ENCODE measurements at regions not wholly inside any gene's neighbourhood (a gene's known extent, or its start where the extent isn't known, plus 50 kb on each side); places are given as distances from the start of the nearest gene placed in this dataset.
"Not testable (repeated sequence)": the region's sequence is repeated elsewhere in the genome, so short reads cannot be mapped to it uniquely, and the experiment has no call there.

DNA sequence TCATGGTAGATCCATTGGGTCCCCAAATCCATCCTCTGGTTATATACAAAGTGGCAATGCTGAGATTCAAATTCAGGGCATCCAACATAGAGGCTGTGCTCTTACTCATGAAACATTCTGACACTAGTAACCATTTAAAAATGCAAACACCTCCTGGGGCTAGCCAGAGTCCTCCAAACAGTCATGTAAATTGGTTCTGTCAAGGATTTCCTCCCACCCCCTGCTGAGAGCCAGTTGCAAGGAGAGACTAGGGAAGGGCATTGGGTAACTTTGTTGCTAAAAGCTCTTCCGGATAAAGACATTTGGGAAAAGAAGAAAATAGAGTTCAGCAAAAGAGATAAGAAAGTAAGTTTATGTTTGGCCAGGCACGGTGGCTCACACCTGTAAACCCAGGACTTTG, 58.3 kb downstream of the ART5 start:
- DNase-seq (ENCODE audit: low spot score), result not testable (repeated sequence)

DNA sequence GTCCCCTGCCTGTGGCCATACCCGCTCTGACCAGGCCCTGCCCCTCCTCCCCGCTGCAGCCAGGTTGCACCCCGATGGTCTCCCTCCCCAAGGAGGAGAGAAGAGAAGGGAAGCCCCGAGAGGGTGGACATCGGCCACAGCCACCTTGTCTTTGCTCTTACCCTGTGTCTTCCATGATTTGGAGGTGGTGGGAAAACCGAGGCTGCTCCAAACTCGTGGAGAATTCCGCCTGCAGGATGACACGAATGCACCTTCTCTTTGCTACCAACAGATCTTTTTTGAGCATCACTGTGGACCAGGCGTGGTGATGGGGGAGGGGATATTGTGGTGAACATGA, 60.4 kb downstream of the ART5 start:
- not testable (repeated sequence) for DNase-seq (ENCODE audit: low spot score)

DNA sequence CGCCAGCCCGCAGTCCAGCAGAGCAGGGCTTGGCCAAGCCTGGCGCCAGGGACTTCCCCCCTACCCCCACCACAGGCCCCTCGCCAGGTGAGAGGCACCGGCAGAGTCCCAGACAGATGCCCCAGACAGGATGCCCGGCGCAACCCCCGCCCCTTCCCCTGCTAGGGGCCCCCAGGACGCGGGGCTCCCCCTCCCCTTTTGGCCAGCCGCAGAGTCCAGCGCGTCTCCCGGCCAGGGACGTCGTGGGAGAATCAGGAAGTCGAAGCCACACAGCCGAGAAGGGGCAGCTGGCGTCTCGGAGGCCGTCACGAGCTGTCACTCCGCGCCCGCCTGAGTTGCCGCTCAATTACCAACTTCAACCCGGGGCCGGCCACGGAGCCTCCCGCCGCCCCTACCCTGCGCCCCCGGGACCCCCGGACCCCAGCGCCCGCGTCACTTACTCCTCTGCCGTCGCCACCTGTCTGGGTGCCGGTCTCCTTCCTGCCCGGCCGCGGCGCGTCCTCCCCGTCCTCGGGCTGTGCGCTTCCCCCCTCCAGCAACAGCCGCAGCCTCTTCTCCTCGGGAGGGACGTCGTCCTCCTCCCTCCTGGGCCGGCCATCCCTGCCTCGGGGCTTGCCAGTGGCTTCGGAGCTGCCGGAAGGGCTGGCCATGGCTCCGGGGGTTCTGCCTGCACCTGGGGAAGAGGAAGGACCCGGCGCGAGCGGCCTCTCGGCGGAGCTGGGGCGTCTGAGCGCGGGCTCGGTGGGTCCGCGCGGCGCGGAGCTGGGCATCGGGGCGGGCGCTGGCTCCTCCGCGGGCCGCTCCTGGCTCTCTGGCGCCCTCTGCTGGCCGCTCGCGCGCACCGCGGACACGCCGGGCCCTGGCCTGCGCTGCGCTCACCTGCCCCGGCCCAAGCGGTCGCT, 61.1 kb downstream of the ART5 start:
- peak; percentile 71 for DNase-seq (ENCODE audit: low spot score)

DNA sequence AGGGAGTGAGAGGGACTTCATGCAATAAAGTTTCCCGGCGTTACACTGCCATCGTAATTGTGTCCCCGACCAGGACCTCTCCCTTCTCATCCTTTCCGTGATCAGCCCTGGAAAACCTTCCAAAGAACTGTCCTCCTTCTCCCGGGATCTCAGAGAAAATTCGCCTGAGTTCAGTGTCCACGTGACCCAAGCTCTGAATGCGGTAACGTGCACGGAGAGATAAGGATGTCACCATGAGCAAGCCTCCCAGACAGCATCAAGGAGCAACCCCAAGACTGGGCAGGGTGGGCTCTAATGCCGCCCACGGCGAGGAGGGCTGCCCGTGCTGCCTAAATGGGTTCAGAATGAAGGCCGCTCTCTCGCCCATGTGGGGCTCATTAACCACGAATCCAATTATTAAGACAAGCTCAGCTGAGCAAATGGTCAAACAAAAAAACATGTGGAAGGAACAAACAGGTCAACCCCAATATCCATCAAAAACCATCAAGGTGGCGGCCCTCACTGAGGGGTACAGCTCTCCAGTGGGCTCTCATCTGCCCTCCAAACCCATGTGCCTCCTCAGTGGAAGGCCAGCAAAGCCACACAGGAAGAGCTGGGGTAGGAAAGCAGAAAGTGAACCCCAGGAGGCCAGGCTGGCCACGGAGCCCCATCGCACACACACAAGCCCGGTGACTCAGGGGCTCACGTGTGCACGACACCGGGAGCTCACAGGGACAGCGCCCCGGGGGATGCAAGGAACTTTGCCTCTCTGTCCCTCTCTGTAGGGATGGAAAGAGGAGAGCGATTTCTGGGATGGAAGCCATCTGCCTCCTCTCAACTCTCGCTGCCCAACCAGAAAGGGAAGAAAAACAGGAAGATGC, 62.0 kb downstream of the ART5 start:
- DNase-seq (ENCODE audit: low spot score), result not testable (repeated sequence)

DNA sequence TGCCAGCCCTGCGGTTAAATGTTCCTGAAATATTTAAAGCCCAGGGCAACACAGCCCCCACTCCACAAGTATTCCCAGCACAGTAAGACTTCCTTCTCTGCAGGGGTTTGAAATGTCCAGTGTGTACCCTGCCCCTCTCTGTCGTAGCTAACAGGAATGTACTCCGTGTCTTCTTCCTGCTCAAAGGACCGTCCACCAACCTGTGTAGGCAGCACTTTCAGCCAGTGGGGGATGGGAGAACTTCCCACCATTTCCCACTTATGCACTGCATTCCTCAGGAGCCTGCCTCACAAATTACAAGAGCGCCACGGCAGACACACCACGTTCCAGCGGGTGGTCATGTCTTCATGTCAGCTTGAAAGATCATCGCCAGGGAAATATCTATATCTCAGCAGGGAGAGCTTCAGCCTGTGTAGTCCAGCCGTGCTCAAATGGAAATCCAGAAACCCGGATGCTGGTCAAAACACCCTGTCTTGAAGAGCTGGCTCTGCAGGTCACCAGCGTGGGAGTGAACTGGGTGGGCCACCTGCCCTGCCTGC, 65.7 kb downstream of the ART5 start:
- DNase-seq (ENCODE audit: low spot score), result not testable (repeated sequence)

DNA sequence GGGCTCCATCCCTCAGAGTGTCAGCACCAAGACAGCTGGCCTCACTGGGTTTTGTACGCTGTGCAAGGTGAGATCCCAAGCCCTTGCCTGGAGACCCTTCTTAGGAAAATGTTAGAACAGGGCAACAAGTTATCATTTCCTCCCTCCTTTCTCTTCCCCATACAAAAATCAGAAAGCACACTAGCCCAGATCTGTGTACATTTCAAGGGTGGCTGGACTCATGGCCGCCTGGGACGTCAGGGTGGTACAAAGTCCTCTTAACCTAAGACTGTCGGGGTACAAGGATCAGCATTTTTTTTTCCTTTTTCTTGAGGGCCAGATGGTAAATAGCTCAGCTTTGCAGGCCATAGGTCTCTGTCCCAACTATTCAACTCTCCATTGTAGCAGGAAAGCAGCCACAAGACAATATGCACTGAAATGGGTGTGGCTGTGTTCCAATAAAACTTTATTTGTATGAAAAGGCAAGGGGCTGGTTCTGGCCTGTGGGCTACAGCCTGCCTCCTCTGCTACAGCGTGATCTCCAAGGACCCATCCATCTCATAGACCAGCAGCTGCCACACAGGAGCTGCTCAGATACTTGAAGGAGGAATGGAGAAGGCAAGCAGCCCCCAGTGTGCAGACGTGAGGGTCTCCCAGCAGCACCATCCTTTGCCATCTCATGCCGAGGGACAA, 68.7 kb downstream of the ART5 start:
- not testable (repeated sequence) for DNase-seq (ENCODE audit: low spot score)

DNA sequence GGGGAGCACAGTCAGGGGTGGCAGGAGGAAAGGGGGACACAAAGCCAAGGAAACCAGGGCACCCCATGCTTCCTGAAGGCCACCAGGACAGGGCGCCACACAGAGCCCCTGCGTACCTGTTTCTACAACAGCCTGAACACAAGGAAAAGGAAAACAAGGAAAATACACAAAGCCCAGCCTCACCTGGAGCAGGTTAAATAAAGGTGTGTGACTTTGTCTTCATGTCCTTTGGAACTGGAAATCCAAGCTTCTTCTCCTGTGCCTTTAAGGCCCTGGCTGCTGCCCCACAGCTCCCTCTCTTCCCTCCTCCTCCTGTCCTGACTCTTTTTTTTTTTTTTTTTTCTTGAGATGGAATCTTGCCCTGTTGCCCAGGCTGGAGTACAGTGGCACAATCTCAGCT, 70.0 kb downstream of the ART5 start:
- DNase-seq (ENCODE audit: low spot score), result not testable (repeated sequence)

DNA sequence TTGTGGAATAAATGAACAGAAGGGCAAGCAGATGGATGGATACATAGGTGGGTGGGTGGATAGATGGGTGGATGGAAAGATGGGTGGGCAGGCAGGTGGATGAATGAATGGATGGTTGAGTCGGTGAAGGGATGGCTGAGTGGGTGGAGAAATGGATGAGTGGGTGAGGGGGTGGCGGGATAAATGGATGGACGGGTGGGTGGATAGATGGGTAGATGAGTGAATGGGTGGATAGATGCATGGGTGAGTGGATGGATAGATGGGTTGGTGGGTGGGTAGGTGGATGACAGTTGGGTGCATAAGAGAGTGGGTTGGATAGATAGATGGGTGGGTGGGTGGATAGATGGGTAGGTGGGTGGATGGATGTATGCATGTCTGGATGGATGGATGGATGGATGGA, 76.0 kb downstream of the ART5 start:
- not testable (repeated sequence) for DNase-seq (ENCODE audit: low spot score)

DNA sequence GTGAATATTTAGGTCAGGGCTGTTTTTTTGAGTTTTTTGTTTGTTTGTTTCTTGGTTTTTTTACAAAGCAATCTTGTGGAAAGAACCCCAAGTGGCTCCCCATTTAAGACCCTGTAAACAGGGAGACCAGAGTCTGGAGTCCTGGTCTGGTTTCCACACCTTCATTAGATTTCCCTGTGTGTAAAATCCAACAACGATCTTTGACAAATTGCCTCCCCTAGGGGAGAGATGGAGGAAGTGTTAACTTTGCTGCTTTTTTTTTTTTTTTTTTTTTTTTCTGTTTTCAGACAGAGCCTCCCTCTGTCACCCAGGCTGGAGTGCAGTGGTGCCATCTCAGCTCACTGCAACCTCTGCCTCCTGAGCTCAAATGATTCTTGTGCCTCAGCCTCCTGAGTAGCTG, 77.4 kb downstream of the ART5 start:
- DNase-seq (ENCODE audit: low spot score), result peak; percentile 28

DNA sequence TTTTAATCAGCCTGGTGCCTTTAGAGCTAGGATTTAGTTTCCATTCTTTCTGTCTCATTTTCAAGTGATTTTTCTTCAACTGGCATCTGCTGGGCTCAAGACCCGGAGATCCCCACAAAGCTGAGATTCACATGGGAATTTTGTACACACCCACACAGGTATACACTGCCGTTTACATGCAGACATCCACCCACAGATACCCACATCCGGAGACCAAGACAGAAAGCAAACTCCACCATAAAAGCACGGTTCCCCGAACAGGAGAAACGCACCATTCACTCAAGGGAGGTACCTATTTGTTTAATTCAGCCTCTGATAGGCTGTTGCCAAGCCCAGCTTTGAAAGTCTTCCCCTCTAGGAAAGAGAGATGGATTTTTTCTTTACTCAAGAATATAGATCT, 87.2 kb downstream of the ART5 start:
- not testable (repeated sequence) for DNase-seq (ENCODE audit: low spot score)

DNA sequence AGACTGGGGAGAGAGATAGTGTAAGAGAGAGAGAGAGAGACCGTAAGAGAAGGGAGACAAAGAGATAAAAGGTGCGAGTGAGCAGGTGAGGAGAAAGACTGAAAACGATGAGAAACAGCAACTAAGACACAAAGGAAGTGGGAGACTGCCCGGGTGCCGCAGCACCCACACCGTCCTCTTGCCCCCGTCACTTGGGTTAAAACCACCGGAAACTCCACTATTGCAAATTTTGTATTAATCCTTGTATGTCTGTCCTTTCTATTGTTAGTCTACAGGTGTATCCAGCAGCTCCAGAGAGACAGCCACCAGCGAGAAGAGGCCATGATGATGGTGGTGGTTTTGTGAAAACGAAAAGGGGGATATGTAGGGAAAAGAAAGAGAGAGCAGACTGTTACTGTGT, 96.8 kb downstream of the ART5 start:
- not testable (repeated sequence) for DNase-seq (ENCODE audit: low spot score)

DNA sequence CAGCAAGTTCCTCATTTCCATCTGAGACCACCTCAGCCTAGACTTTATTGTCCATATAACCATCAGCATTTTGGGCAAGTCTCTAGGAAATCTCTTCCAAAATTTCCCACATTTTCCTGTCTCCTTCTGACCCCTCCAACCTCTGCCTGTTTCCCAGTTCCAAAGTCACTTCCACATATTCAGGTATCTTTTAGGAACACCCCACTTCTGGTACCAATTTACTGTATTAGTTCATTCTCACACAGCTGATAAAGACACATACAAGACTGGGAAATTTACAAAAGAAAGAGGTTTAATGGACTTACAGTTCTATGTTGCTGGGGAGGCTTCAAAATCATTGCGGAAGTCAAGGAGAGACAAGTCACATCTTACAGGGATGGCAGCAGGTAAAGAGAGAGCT, 103.6 kb downstream of the ART5 start:
- DNase-seq (ENCODE audit: low spot score), result not testable (repeated sequence)

DNA sequence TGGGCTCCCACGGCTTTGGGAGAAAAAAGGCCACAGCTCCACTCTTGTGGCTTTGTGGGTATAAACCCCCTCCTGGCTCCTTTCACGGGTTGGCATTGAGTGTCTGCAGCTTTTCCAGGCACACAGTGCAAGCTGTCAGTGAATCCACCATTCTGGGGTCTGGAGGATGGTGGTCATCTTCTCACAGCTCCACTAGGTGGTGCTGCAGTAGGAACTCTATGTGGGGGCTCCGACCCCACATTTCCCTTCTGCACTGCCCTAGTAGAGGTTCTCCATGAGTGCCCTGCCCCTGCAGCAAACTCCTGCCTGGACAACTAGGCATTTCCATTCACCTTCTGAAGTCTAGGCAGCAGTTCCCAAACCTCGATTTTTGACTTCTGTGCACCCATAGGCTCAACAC, 104.5 kb downstream of the ART5 start:
- DNase-seq (ENCODE audit: low spot score), result not testable (repeated sequence)

DNA sequence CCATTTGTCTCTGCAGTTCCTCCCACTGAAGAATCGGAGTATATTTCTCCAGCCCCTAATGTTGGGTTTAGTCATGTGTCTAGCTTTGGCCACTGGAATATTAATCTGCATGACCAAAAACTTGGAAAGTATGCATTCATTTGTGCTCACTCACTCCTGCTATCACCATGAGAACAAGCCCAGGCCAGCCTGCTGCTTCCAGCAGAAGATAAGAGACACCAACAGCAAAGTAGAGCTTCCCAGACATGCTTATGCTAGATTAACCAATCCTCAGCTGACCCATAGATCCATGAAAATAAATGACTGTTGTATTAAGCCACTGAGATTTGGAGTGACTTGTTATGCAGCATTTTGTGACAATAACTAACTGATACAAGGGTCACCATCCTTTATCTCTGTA, 108.8 kb downstream of the ART5 start:
- DNase-seq (ENCODE audit: low spot score), result not testable (repeated sequence)

DNA sequence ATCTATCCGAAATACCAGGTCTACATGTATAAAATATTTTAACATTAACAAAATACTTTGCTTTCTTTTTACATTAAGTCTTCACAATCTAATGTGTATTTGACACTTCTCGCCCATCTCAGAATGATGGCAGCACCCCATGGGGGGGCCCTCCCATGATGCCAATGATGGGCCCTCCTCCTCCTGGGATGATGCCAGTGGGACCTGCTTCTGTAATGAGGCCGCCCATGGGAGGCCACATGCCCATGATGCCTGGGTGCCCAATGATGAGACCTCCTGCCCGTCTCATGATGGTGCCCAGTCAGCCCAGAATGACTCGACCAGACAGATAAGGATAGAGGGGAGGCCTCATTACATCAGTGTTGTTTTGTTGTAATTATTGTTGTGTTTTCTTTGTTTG, 110.5 kb downstream of the ART5 start:
- not testable (repeated sequence) for DNase-seq (ENCODE audit: low spot score)

DNA sequence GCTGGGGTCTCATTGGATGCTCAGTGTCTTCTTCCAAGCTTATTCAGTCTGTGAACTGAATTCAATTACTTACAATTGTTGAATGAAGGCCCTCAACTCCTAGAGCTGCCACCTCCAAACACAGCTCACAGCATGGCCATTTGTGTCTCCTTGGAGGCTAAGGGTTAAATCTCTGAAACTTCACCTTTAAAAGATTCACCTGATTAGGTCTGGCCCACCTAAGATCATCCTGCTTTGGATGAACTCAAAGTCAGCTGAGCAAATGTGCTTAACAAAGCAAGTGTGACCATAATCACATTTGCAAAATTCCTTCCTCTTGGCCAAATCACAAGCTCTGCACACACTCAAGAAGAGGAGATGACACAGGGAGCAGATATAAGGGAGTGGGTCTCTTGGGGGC, 118.2 kb downstream of the ART5 start:
- not testable (repeated sequence) for DNase-seq (ENCODE audit: low spot score)

DNA sequence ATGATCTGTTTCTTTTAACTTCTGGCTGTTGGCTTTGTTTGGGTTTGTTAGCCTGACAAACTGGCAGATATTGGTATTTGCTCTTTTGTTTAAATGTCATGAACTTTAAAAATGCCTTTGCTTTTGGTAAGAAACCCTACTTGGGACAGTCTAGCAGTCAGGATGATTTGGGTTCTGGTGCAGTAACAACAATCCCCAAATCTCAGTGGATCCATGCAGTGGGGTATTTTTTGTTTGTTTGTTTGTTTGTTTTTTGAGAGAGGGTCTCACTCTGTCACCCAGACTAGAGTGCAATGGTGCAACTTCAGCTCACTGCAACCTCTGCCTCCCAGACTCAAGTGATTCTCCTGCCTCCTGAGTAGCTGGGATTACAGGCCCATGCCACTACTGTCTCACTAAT, 120.9 kb downstream of the ART5 start:
- DNase-seq (ENCODE audit: low spot score), result not testable (repeated sequence)

DNA sequence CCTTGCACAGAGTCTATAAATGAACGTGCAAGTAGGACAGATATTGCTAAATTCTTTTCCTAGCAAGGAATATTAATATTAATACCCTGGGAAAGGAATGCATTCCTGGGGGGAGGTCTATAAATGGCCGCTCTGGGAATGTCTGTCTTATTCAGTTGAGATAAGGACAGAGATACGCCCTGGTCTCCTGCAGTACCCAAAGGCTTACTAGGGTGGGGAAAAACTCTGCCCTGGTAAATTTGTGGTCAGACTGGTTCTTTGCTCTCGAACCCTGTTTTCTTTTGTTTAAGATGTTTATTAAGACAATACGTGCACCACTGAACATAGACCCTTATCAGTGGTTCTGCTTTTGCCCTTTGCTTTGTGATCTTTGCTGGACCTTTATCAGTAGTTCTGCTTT, 122.0 kb downstream of the ART5 start:
- not testable (repeated sequence) for DNase-seq (ENCODE audit: low spot score)

DNA sequence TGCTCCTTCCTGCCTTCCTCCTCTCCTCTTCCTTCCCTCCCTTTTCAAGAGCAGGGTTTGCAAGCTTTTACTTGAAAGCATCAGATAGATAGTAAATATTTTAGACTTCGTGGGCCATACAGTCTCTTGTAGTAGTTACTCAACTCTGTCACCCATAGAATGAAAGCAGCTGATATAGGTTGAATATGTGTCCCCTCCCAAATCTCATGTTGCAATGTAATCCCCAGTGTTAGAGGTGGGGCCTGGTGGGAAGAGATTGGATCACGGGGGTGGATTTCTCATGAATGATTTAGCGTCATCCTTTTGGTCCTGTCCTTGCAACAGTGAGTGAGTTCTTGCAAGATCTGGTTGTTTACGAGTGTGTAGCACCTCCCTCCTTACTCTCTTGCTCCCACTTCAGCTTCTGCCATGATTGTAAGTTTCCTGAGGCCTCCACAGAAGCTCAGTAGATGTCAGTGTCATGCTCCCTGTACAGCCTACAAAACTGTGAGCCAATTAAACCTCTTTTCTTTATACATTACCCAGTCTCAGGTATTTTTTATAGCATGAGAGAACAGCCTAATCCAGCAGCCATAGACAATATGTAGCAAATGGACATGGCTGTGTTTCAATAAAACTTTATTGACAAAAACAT, 124.7 kb downstream of the ART5 start:
- DNase-seq (ENCODE audit: low spot score), result not testable (repeated sequence)

DNA sequence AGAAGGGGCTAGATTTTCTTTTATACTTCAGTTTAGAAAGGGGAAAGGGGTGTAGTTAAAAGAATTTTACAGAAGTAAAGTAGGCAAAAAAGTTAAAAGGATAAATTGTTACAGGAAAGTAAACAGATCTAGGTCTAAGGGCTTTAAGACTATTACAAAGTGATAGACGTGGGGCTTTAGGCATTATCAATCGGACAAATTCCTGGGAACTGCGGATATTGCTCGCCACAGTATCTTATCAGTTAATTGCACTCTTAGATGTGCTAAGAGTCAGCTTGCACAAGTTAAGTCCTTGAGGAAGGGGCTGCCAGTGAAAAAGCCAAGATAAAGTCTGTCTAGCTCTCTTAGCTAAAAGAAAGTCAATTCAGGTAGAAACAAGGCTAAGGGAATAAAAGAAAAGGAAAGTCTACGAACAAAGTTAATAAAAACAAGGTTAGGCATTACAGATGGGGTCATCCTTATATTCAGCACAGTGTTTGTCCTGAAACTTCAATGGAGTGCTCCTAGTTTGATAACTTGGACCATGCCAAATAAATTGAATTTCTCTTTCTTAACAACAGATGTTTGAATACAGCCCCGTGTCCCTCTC, 125.4 kb downstream of the ART5 start:
- not testable (repeated sequence) for DNase-seq (ENCODE audit: low spot score)

Data from HT-29 (cell line).